ENCODE measurements at regions not wholly inside any gene's neighbourhood (a gene's known extent, or its start where the extent isn't known, plus 50 kb on each side); places are given as distances from the start of the nearest gene placed in this dataset.

DNA sequence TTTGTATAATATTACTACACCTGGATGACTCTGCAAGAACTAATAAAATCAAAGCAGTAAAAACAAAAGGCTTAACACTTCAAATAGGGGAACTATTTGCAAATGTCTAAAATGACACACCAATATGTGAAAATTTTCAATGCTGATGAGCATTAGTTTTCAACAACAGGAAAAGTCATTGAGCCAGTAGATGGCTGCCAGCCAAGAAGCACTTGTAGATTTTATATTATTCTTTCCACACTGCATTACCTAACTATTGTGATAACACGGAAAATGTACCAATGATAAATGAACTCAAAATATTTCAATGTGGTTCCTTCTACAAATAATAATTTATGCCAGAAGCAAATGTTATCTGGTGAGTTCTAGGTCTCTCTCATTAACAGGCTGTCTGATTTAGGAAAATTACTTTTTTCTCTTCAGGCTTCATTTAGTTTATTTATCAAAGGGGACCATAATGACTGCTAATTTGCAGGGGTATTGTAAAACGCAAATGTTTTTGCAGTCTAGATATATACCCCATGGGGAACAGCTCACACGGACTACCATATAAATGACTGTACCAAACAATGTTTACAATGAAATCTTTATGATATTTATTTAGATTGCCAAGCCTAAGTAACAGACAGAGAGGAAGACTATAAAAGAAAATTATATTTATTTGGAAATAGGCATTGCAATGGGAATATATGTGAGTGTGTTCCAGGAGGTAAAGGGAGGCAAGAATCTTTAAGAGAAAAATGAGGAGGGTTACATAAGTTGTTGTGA, 407.8 kb downstream of the LIG4 start:
- intact Hi-C loops (cut with DNase I): no loop called here
- 42% methylated on average over 3 of the region's 3 CpGs for WGBS (ENCODE audit: insufficient coverage, low coverage, low lambda C conversion rate, missing lambda C conversion rate)
- Histone ChIP-seq H3K4me1 (no peaks in the 10 kb centered on the region), H3K4me3 (no peak overlapping the region), H3K27me3 (no peaks in the 10 kb centered on the region), H3K36me3 (no peaks in the 10 kb centered on the region), H3K9me3 (no peaks in the 10 kb centered on the region), H3K27ac (no peak overlapping the region)
- no peak for DNase-seq
- ATAC-seq: no peak
- TF ChIP-seq CTCF (IDR thresholded peaks at IDR 0.05): no peak
- no peak for TF ChIP-seq POLR2A (IDR thresholded peaks at IDR 0.05)

GRCh38 chr13:107806726-107807125, 408.6 kb downstream of the LIG4 start:
- H3K27me3 ChIP-seq: no peaks in the 10 kb centered on the region
- no peaks in the 10 kb centered on the region for H3K9me3 ChIP-seq
- H3K4me1 ChIP-seq: no peaks in the 10 kb centered on the region
- WGBS (ENCODE audit: insufficient coverage, low coverage, low lambda C conversion rate, missing lambda C conversion rate): 20% methylated on average over 2 of the region's 2 CpGs
- ATAC-seq (no peak), DNase-seq (no peak)
- no peak overlapping the region for H3K27ac ChIP-seq
- no peaks in the 10 kb centered on the region for H3K36me3 ChIP-seq
- no peak overlapping the region for H3K4me3 ChIP-seq
- TF ChIP-seq POLR2A (IDR thresholded peaks at IDR 0.05) (no peak), CTCF (IDR thresholded peaks at IDR 0.05) (no peak)
- intact Hi-C loops (cut with DNase I): no loop called here

DNA sequence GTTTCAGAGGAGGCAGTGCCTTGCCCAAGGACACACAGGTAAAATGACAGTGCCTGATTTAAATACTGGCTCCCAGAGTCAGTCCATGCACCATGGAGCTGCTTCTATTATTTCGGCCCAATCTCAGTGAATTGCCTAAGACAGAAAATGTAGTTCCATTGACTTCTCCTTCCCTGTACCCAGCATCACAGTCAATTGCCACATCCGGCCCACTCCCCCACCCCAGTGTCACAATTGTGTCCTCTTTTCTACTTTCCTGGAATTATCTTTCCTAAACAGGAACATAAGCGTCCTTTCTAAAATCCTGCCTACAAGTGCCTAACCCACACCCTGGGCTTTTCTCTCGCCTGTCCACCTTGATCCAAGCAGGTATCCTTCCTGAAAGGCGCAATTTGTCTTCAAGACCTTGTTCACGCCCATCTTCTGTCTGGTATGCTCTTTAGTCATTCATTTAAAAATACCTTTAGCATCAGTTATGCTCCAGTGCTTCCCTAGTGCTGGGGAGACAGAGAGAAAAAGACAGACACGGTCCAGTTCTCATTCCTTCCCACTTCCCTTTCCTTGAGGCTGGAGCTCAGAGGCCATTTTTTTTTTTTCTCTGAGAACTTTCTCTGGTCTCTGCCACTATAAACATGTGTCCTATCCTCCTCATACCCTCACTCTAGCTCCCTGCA, 411.4 kb downstream of the LIG4 start:
- H3K36me3 ChIP-seq: no peaks in the 10 kb centered on the region
- no peaks in the 10 kb centered on the region for H3K27me3 ChIP-seq
- WGBS (ENCODE audit: insufficient coverage, low coverage, low lambda C conversion rate, missing lambda C conversion rate): 51% methylated on average over 7 of the region's 7 CpGs
- TF ChIP-seq CTCF (IDR thresholded peaks at IDR 0.05) (no peak), POLR2A (IDR thresholded peaks at IDR 0.05) (no peak)
- H3K9me3 ChIP-seq: no peaks in the 10 kb centered on the region
- no peak overlapping the region for H3K27ac ChIP-seq
- ATAC-seq (no peak), DNase-seq (no peak)
- no peaks in the 10 kb centered on the region for H3K4me1 ChIP-seq
- no peak overlapping the region for H3K4me3 ChIP-seq
- intact Hi-C loops (cut with DNase I): no loop called here

DNA sequence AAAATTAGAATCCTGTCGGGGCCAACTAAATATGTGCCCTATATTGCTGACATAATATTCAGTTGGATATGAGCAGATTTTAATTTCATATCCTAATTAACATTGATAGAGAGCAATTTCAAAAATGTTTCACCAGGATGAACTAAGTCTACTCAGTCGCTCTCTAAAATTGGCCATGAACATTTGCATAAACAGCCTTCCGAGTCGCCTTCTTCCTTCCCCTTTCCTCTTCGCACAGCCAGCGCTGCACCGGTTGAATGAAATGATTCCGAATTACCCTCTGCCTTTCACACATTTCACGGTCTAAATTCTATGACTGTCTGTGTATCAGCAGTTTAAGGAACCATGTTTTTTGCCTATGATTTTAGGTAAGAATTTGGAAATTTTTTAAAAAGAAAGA, 413.7 kb downstream of the LIG4 start:
- ATAC-seq (no peak), DNase-seq (no peak)
- H3K36me3 ChIP-seq: no peaks in the 10 kb centered on the region
- H3K4me1 ChIP-seq: no peaks in the 10 kb centered on the region
- no peaks in the 10 kb centered on the region for H3K27me3 ChIP-seq
- TF ChIP-seq CTCF (IDR thresholded peaks at IDR 0.05) (no peak), POLR2A (IDR thresholded peaks at IDR 0.05) (no peak)
- intact Hi-C loops (cut with DNase I): no loop called here
- 44% methylated on average over 9 of the region's 9 CpGs for WGBS (ENCODE audit: insufficient coverage, low coverage, low lambda C conversion rate, missing lambda C conversion rate)
- no peaks in the 10 kb centered on the region for H3K9me3 ChIP-seq
- H3K27ac ChIP-seq: no peak overlapping the region
- H3K4me3 ChIP-seq: no peak overlapping the region
